Gastrocnemius medialis (tissue), 4 donors: ENCODE measurements at regions not wholly inside any gene's neighbourhood (a gene's known extent, or its start where the extent isn't known, plus 50 kb on each side); places are given as distances from the start of the nearest gene placed in this dataset.

Experiments
- ATAC-seq, 2 donors: fragments of 150-250 bp; one replicate each; pipeline ENCODE4 v1.9.1; 2016
- DNase-seq, 2 donors: peaks; one replicate each; pipeline ENCODE4 v3.0.0-alpha.2; 2019
- H3K27ac ChIP-seq, 4 donors: fragments of 200-600 bp; sonication (generic); 1 replicate in 1 of 4; 2 replicates in 3 of 4; pipeline ENCODE4 v1.5.1; 2016 to 2018; ENCODE audit warnings: mild to moderate bottlenecking in 2 of 4, moderate library complexity in 1 of 4
- H3K27me3 ChIP-seq, 3 donors: fragments of 200-600 bp; sonication (generic) in 2 of 3; 1 replicate in 1 of 3; 2 replicates in 2 of 3; pipeline versions ENCODE4 v1.5.1 to v1.6.0; 2016 to 2019; ENCODE audit warnings: mild to moderate bottlenecking in 1 of 3, moderate library complexity in 1 of 3
- H3K36me3 ChIP-seq, 2 donors: fragments of 200-600 bp; sonication (generic) in 1 of 2; one replicate each; pipeline ENCODE4 v1.5.1; 2017 to 2018
- H3K4me1 ChIP-seq, 2 donors: fragments of 200-600 bp; sonication (generic) in 1 of 2; one replicate each; pipeline ENCODE4 v1.5.1; 2016 to 2017; ENCODE audit warnings: mild to moderate bottlenecking in 2 of 2
- H3K4me3 ChIP-seq, 4 donors: fragments of 200-600 bp; sonication (generic) in 3 of 4; 1 replicate in 1 of 4; 2 replicates in 3 of 4; pipeline ENCODE4 v1.5.1; 2016 to 2019; ENCODE audit warnings: mild to moderate bottlenecking in 2 of 4
- H3K9me3 ChIP-seq, 3 donors: fragments of 200-600 bp; sonication (generic) in 2 of 3; 1 replicate in 1 of 3; 2 replicates in 2 of 3; pipeline ENCODE4 v1.5.1; 2016 to 2019
- POLR2A ChIP-seq, 2 donors: fragments of 450-650 bp; IDR thresholded peaks; one replicate each; pipeline ENCODE4 v1.6.1; 2017; ENCODE audit warnings: antibody characterized with exemption in 2 of 2, mild to moderate bottlenecking in 2 of 2, moderate library complexity in 2 of 2
- in situ Hi-C, 4 donors: fragments of 200-750 bp; cut with MboI; loops; one replicate each; pipeline versions ENCODE4 v1.15.0 to v1.8.0; 2017; ENCODE audit warnings: low sequenced_read_pairs in 4 of 4
- intact Hi-C: fragments of 100-400 bp; cut with DNase I; formaldehyde crosslinking; loops from one replicate; pipeline ENCODE4 v1.15.1; 2023; ENCODE audit warnings: low total_unique reads
- TF ChIP-seq, protein P1 (sequence below), 5 experiments: fragments of 450-650 bp in 3 of 5; fragments of 200-600 bp in 2 of 5; sonication (generic) in 2 of 5; IDR thresholded peaks in 4 of 5; conservative IDR thresholded peaks in 1 of 5; 1 replicate in 4 of 5; 2 replicates in 1 of 5; pipeline ENCODE4 v1.5.1; 2016 to 2019; ENCODE audit warnings: antibody characterized with exemption in 5 of 5, mild to moderate bottlenecking in 3 of 5, moderate library complexity in 3 of 5

DNA sequence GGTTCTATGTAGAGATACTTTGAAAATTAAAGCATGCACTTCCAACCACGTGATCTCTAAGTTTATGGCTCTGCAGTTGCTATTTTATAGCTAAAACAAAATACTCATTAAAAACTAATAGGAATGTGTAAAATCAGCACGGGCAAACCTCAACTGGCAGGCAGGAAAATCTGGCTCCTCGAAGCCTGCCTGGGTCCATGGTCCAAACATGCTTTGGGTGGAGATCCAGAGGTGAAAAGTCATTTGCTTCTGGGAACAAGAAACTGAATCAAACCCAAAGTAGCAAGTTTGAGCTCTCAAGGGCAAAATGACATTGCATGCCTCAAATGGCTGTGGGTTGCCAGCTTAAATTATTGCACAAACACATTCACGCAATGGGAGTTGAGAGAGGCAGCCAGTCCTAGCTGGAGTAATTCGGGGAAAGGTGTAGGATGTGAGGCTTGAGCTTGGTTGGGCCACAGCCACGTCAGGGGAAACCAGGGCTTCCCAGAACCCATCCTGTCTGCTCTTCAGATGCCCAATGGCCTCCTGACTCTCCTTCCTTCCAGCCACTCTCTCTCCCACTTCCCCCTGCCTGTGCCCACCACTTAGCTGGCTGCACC, 75.2 kb upstream of the LCLAT1 start:
- intact Hi-C loops (no loop called here), in situ Hi-C loops (no loop called here)
- Histone ChIP-seq H3K4me1 (no peaks in the 10 kb centered on the region), H3K4me3 (no peak overlapping the region), H3K27me3 (no peaks in the 10 kb centered on the region), H3K27ac (no peak overlapping the region), H3K9me3 (no peaks in the 10 kb centered on the region), H3K36me3 (no peaks in the 10 kb centered on the region)
- DNase-seq, result no peak
- no peak for ATAC-seq
- TF ChIP-seq, protein P1, sequence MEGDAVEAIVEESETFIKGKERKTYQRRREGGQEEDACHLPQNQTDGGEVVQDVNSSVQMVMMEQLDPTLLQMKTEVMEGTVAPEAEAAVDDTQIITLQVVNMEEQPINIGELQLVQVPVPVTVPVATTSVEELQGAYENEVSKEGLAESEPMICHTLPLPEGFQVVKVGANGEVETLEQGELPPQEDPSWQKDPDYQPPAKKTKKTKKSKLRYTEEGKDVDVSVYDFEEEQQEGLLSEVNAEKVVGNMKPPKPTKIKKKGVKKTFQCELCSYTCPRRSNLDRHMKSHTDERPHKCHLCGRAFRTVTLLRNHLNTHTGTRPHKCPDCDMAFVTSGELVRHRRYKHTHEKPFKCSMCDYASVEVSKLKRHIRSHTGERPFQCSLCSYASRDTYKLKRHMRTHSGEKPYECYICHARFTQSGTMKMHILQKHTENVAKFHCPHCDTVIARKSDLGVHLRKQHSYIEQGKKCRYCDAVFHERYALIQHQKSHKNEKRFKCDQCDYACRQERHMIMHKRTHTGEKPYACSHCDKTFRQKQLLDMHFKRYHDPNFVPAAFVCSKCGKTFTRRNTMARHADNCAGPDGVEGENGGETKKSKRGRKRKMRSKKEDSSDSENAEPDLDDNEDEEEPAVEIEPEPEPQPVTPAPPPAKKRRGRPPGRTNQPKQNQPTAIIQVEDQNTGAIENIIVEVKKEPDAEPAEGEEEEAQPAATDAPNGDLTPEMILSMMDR (IDR thresholded peaks at IDR 0.05 in 4 of 5, conservative IDR thresholded peaks at IDR 0.05 in 1 of 5), result no peak

GRCh38 chr2:30372826-30373225, 74.2 kb upstream of the LCLAT1 start:
- H3K9me3 ChIP-seq, result no peaks in the 10 kb centered on the region
- TF ChIP-seq, protein P1 (IDR thresholded peaks at IDR 0.05 in 4 of 5, conservative IDR thresholded peaks at IDR 0.05 in 1 of 5), result no peak
- no peak for TF ChIP-seq POLR2A (IDR thresholded peaks at IDR 0.05)
- intact Hi-C loops, result no loop called here
- H3K36me3 ChIP-seq, result no peaks in the 10 kb centered on the region
- no peak overlapping the region for H3K27ac ChIP-seq
- ATAC-seq (no peak), DNase-seq (no peak)
- in situ Hi-C loops, result no loop called here
- no peaks in the 10 kb centered on the region for H3K4me1 ChIP-seq
- no peak overlapping the region for H3K4me3 ChIP-seq
- no peaks in the 10 kb centered on the region for H3K27me3 ChIP-seq

DNA sequence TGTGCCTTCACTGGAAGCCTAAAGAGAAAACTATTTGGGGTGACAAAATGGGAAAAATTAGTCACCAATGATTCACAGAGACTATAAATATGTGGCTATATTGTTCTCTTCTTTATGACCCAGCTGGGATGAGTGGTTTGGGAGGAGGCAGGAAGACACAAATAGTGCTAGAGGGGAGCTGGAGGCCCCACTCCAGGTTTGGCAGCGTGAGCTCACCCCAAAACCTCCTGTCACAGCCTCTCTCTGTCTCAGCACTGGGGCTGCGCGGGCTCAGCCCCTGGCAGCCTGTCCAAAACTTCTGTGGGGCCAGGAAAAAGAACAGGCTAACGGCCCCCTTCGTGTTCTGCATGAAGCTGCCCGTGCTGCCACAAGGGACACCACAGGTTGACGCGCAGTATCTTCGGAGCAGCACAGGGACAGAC, 73.2 kb upstream of the LCLAT1 start:
- in situ Hi-C loops, result no loop called here
- Histone ChIP-seq H3K27ac (no peak overlapping the region), H3K4me3 (no peak overlapping the region), H3K27me3 (no peaks in the 10 kb centered on the region), H3K4me1 (no peaks in the 10 kb centered on the region), H3K36me3 (no peaks in the 10 kb centered on the region), H3K9me3 (no peaks in the 10 kb centered on the region)
- ATAC-seq, result no peak
- no peak for DNase-seq
- TF ChIP-seq, protein P1 (IDR thresholded peaks at IDR 0.05 in 4 of 5, conservative IDR thresholded peaks at IDR 0.05 in 1 of 5), result no peak
- TF ChIP-seq POLR2A (IDR thresholded peaks at IDR 0.05), result no peak
- intact Hi-C loops, result no loop called here

DNA sequence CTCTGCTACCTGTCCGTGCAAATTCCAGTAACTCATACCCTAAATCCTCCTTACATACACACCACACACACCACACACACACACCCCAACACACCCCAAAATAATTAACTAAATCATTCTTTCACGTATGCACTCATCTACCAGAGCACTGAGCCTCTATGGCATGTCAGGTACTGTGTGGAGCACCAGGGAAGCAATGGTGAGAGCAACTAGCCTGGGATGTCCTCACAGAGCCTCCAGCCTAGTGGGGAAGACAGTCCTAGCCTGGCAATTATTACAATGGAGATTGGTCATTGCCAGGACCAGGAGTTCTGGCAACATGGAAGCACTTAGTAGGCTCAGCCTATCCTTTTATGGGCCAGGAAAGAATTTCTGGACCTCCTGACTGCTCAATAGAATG, 72.7 kb upstream of the LCLAT1 start:
- Histone ChIP-seq H3K4me3 (no peak overlapping the region), H3K9me3 (no peaks in the 10 kb centered on the region), H3K27me3 (no peaks in the 10 kb centered on the region), H3K36me3 (no peaks in the 10 kb centered on the region), H3K4me1 (no peaks in the 10 kb centered on the region), H3K27ac (no peak overlapping the region)
- DNase-seq (no peak), ATAC-seq (no peak)
- TF ChIP-seq, protein P1 (IDR thresholded peaks at IDR 0.05 in 4 of 5, conservative IDR thresholded peaks at IDR 0.05 in 1 of 5), result no peak
- TF ChIP-seq POLR2A (IDR thresholded peaks at IDR 0.05), result no peak
- intact Hi-C loops, result no loop called here
- in situ Hi-C loops, result no loop called here

DNA sequence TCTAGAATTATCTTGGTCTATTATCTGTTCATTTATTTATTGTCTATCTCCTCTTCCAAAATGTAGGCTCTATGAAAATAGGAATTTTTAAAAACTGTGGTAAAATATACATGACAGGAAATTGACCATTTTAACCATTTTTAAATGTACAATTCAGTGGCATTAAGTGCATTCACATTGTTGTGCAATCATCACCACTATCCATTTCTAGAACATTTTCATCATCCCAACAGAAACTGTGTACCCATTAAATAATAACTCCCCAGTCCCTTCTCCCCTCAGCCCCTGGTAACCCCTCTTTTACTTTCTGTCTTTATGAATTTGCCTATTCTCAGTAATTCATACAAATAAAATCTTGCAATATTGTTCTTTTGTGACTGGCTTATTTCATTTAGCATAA, 71.1 kb upstream of the LCLAT1 start:
- intact Hi-C loops, result no loop called here
- H3K27ac ChIP-seq, result no peak overlapping the region
- ATAC-seq (no peak), DNase-seq (no peak)
- in situ Hi-C loops, result no loop called here
- H3K9me3 ChIP-seq, result no peaks in the 10 kb centered on the region
- no peak for TF ChIP-seq POLR2A (IDR thresholded peaks at IDR 0.05)
- TF ChIP-seq, protein P1 (IDR thresholded peaks at IDR 0.05 in 4 of 5, conservative IDR thresholded peaks at IDR 0.05 in 1 of 5), result no peak
- no peaks in the 10 kb centered on the region for H3K27me3 ChIP-seq
- H3K4me3 ChIP-seq, result no peak overlapping the region
- no peaks in the 10 kb centered on the region for H3K36me3 ChIP-seq
- no peaks in the 10 kb centered on the region for H3K4me1 ChIP-seq
